OCI-LY3 (cell line): ENCODE measurements at regions not wholly inside any gene's neighbourhood (a gene's known extent, or its start where the extent isn't known, plus 50 kb on each side); places are given as distances from the start of the nearest gene placed in this dataset.

Experiments used
- H2AFZ ChIP-seq: fragments of 200-600, 300-600 bp; shearing (Covaris generic); 2 replicates; pipeline ENCODE4 v1.6.0; 2014; ENCODE audit warnings: antibody characterized with exemption, low read depth, low read length
- H3K27ac ChIP-seq: fragments of 200-600, 300-600 bp; sonication (generic); 2 replicates; pipeline ENCODE4 v1.5.1; 2014; ENCODE audit warnings: mild to moderate bottlenecking, low read length, moderate library complexity, mixed read lengths
- H3K27me3 ChIP-seq: fragments of 200-600, 300-600 bp; sonication (generic); 2 replicates; pipeline ENCODE4 v1.6.1; 2014; ENCODE audit warnings: low read depth, low read length, mixed read lengths
- H3K36me3 ChIP-seq: fragments of 200-600, 300-600 bp; sonication (generic); replicated peaks from 2 replicates; pipeline ENCODE3; 2014; ENCODE audit warnings: low read depth, low read length, mixed read lengths
- H3K4me1 ChIP-seq: fragments of 300-600, 200-600 bp; sonication (generic); 2 replicates; pipeline ENCODE4 v1.6.1; 2014; ENCODE audit warnings: low read length, mixed read lengths
- H3K4me2 ChIP-seq: fragments of 200-600, 300-600 bp; sonication (generic); 2 replicates; pipeline ENCODE4 v1.6.1; 2014; ENCODE audit warnings: low read length, mixed read lengths
- H3K4me3 ChIP-seq: fragments of 300-600, 200-600 bp; sonication (generic); 2 replicates; pipeline ENCODE4 v1.5.1; 2014; ENCODE audit warnings: antibody characterized with exemption, mild to moderate bottlenecking, low read length, moderate library complexity
- H3K79me2 ChIP-seq: fragments of 300-600, 200-600 bp; shearing (Covaris generic); 2 replicates; pipeline ENCODE4 v1.6.1; 2014; ENCODE audit warnings: mild to moderate bottlenecking, low read length, mixed read lengths
- H3K9ac ChIP-seq: fragments of 300-600, 200-600 bp; shearing (Covaris generic); 2 replicates; pipeline ENCODE4 v1.6.0; 2014; ENCODE audit warnings: mild to moderate bottlenecking, low read length, moderate library complexity
- H3K9me3 ChIP-seq: fragments of 200-600, 300-600 bp; shearing (Covaris generic); 2 replicates; pipeline ENCODE4 v1.6.1; 2014; ENCODE audit warnings: low read length, mixed read lengths; ENCODE audit not compliant: insufficient read depth
- H4K20me1 ChIP-seq: fragments of 200-600, 300-600 bp; sonication (generic); 2 replicates; pipeline ENCODE4 v1.6.1; 2016; ENCODE audit warnings: low read length, mixed read lengths; ENCODE audit not compliant: insufficient read depth
- CTCF ChIP-seq: fragments of 200-600, 300-600 bp; sonication (generic); IDR thresholded peaks from 2 replicates; pipeline ENCODE4 v1.5.1; 2014; ENCODE audit warnings: antibody characterized with exemption, low read length, low read depth
- EZH2phosphoT487 ChIP-seq: fragments of 200-600 bp; shearing (Covaris generic); IDR thresholded peaks from 2 replicates; pipeline ENCODE4 v1.6.1; 2018; ENCODE audit warnings: antibody characterized with exemption, mixed run types, low read depth

- no peak for TF ChIP-seq CTCF
- TF ChIP-seq EZH2phosphoT487 = no peak
- no peak overlapping the region for H3K27ac ChIP-seq
- H2AFZ ChIP-seq = no peak overlapping the region
- H3K79me2 ChIP-seq = no peaks in the 10 kb centered on the region
- no peak overlapping the region for H3K4me3 ChIP-seq
- H3K9me3 ChIP-seq = no peaks in the 10 kb centered on the region
- H3K4me1 ChIP-seq = no peaks in the 10 kb centered on the region
- no peaks in the 10 kb centered on the region for H4K20me1 ChIP-seq
- no peak overlapping the region for H3K9ac ChIP-seq
- H3K36me3 ChIP-seq = no peaks in the 10 kb centered on the region
- H3K4me2 ChIP-seq = no peak overlapping the region
- no peaks in the 10 kb centered on the region for H3K27me3 ChIP-seq
Measured at GRCh38 chr1:8203551-8203950, 114.4 kb upstream of the SLC45A1 start.

GRCh38 chr1:8203056-8203455, 114.9 kb upstream of the SLC45A1 start:
- Histone ChIP-seq H3K36me3 (no peaks in the 10 kb centered on the region), H3K4me2 (no peak overlapping the region), H3K4me3 (no peak overlapping the region), H3K9ac (no peak overlapping the region), H3K4me1 (no peaks in the 10 kb centered on the region), H3K9me3 (no peaks in the 10 kb centered on the region), H3K27ac (no peak overlapping the region), H3K79me2 (no peaks in the 10 kb centered on the region), H3K27me3 (no peaks in the 10 kb centered on the region), H2AFZ (no peak overlapping the region), H4K20me1 (no peaks in the 10 kb centered on the region)
- TF ChIP-seq CTCF = no peak
- no peak for TF ChIP-seq EZH2phosphoT487

- no peaks in the 10 kb centered on the region for H4K20me1 ChIP-seq
- H3K9me3 ChIP-seq = no peaks in the 10 kb centered on the region
- no peak overlapping the region for H3K4me2 ChIP-seq
- H3K9ac ChIP-seq = no peak overlapping the region
- TF ChIP-seq EZH2phosphoT487 (no peak), CTCF (no peak)
- no peak overlapping the region for H3K4me3 ChIP-seq
- H3K4me1 ChIP-seq = no peaks in the 10 kb centered on the region
- no peak overlapping the region for H2AFZ ChIP-seq
- H3K27me3 ChIP-seq = no peaks in the 10 kb centered on the region
- no peaks in the 10 kb centered on the region for H3K36me3 ChIP-seq
- no peaks in the 10 kb centered on the region for H3K79me2 ChIP-seq
- no peak overlapping the region for H3K27ac ChIP-seq
Measured at GRCh38 chr1:8202182-8202905, 115.6 kb upstream of the SLC45A1 start.

GRCh38 chr1:8201331-8201861, 116.5 kb upstream of the SLC45A1 start:
- TF ChIP-seq CTCF (no peak), EZH2phosphoT487 (no peak)
- Histone ChIP-seq H3K4me2 (no peak overlapping the region), H3K9me3 (no peaks in the 10 kb centered on the region), H3K27me3 (no peaks in the 10 kb centered on the region), H3K27ac (no peak overlapping the region), H3K9ac (no peak overlapping the region), H3K4me1 (no peaks in the 10 kb centered on the region), H2AFZ (no peak overlapping the region), H3K4me3 (no peak overlapping the region), H4K20me1 (no peaks in the 10 kb centered on the region), H3K36me3 (no peaks in the 10 kb centered on the region), H3K79me2 (no peaks in the 10 kb centered on the region)
